Ishikawa (cell line): ENCODE measurements at regions not wholly inside any gene's neighbourhood (a gene's known extent, or its start where the extent isn't known, plus 50 kb on each side); places are given as distances from the start of the nearest gene placed in this dataset.

Source experiments
- CEBPB ChIP-seq: IDR thresholded peaks from 2 replicates; pipeline ENCODE4 v1.6.1; 2012
- EGR1 ChIP-seq: IDR thresholded peaks from 2 replicates; pipeline ENCODE4 v1.6.1; 2012
- EP300 ChIP-seq: IDR thresholded peaks from 2 replicates; pipeline ENCODE4 v1.6.1; 2012; ENCODE audit warnings: borderline replicate concordance
- RAD21 ChIP-seq: IDR thresholded peaks from 2 replicates; pipeline ENCODE4 v1.6.1; 2012; ENCODE audit warnings: low read depth
- TAF1 ChIP-seq: IDR thresholded peaks from 2 replicates; pipeline ENCODE4 v1.6.1; 2012; ENCODE audit warnings: low read depth, mild to moderate bottlenecking
- TCF12 ChIP-seq: IDR thresholded peaks from 2 replicates; pipeline ENCODE4 v1.6.1; 2012; ENCODE audit warnings: low read depth
- TF ChIP-seq, protein P1 (sequence below): IDR thresholded peaks from 2 replicates; pipeline ENCODE4 v1.6.1; 2012

DNA sequence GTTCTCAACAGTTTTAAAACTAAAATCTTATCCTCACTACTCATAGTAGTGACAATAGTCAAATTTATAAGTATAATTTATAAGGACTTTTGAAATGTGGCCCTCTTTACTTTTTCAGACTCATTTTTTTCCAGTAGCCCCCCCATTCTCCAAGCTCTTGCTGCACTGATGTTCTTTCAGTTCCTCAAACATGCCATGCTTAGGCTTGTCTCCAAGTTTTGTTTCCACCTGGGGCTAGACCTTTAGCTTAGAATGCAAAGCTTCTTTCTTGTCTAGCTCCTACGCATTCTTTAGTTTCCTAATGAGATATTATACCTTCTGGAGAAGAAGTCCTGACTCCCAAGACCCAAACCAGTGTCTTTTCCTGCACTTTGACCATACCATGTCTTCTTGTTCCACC is 222.6 kb downstream of the NOL4 start:
- TF ChIP-seq CEBPB (no peak), TAF1 (no peak), RAD21 (no peak), TCF12 (no peak), EP300 (no peak), EGR1 (no peak)
- TF ChIP-seq, protein P1, sequence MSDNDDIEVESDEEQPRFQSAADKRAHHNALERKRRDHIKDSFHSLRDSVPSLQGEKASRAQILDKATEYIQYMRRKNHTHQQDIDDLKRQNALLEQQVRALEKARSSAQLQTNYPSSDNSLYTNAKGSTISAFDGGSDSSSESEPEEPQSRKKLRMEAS, result no peak
